Ishikawa (cell line): ENCODE measurements at regions not wholly inside any gene's neighbourhood (a gene's known extent, or its start where the extent isn't known, plus 50 kb on each side); places are given as distances from the start of the nearest gene placed in this dataset.

Experiments
- CEBPB ChIP-seq: IDR thresholded peaks from 2 replicates; pipeline ENCODE4 v1.6.1; 2012
- CREB1 ChIP-seq: IDR thresholded peaks from 2 replicates; pipeline ENCODE4 v1.6.1; 2012; ENCODE audit warnings: low read depth
- EGR1 ChIP-seq: IDR thresholded peaks from 2 replicates; pipeline ENCODE4 v1.6.1; 2012
- EP300 ChIP-seq: IDR thresholded peaks from 2 replicates; pipeline ENCODE4 v1.6.1; 2012; ENCODE audit warnings: borderline replicate concordance
- FOXM1 ChIP-seq: IDR thresholded peaks from 2 replicates; pipeline ENCODE4 v1.6.1; 2012; ENCODE audit warnings: low read depth, borderline replicate concordance
- NFIC ChIP-seq: IDR thresholded peaks from 2 replicates; pipeline ENCODE4 v1.6.1; 2012
- RAD21 ChIP-seq: IDR thresholded peaks from 2 replicates; pipeline ENCODE4 v1.6.1; 2012; ENCODE audit warnings: low read depth
- TAF1 ChIP-seq: IDR thresholded peaks from 2 replicates; pipeline ENCODE4 v1.6.1; 2012; ENCODE audit warnings: low read depth, mild to moderate bottlenecking
- TCF12 ChIP-seq: IDR thresholded peaks from 2 replicates; pipeline ENCODE4 v1.6.1; 2012; ENCODE audit warnings: low read depth
- TEAD4 ChIP-seq: IDR thresholded peaks from 2 replicates; pipeline ENCODE4 v1.6.1; 2012
- YY1 ChIP-seq: IDR thresholded peaks from 2 replicates; pipeline ENCODE4 v1.6.1; 2012; ENCODE audit warnings: low read depth
- ZBTB7A ChIP-seq: IDR thresholded peaks from 2 replicates; pipeline ENCODE4 v1.6.1; 2012; ENCODE audit warnings: low read depth
- TF ChIP-seq, protein P1 (sequence below): IDR thresholded peaks from 2 replicates; pipeline ENCODE4 v1.6.1; 2012; ENCODE audit warnings: low read depth, mild to moderate bottlenecking
- TF ChIP-seq, protein P2 (sequence below): IDR thresholded peaks from 2 replicates; pipeline ENCODE4 v1.6.1; 2012
- TF ChIP-seq, protein P3 (sequence below): IDR thresholded peaks from 2 replicates; pipeline ENCODE4 v1.6.1; 2012

DNA sequence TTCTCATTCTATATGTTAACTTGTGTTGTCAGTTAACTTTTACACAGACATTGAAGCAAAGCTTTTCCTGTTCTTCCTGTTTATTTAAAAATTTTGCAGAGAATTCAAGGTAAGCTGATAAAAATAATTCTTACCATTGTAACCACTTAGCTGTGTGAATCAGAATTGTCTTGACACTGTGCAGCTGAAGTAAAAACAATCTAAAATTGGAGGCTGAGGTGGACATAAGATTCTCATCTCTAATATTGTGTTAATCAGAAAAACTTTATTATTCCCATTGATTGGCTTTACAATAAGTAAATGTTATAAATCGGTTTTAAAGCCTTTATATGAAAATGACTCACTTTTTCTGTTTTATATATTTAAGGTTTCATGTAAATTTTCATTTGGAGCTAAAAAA lies 240.3 kb upstream of the PLEKHG7 start:
- no peak for TF ChIP-seq ZBTB7A
- no peak for TF ChIP-seq TCF12

DNA sequence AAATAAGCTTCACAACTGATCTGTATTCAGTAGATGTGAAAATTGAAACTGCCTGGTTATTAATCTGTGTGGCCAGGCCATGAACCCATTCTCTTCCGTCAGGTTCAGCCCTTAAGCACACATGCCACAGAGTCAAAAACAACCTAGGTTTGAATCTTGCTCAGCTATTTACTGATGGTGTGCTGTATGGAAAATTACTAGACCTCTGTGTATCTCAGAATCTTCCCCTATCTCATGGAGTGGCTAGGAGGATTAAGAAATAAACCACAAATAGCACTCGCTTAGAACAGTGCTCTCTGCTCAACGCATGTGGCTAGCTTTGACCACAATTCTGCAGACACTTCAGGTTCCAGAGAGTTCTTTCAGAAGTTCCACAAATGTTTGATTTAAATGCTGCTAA lies 240.7 kb upstream of the PLEKHG7 start:
- TF ChIP-seq EP300: no peak
- TF ChIP-seq EGR1: no peak
- no peak for TF ChIP-seq FOXM1
- no peak for TF ChIP-seq TAF1
- no peak for TF ChIP-seq CREB1

DNA sequence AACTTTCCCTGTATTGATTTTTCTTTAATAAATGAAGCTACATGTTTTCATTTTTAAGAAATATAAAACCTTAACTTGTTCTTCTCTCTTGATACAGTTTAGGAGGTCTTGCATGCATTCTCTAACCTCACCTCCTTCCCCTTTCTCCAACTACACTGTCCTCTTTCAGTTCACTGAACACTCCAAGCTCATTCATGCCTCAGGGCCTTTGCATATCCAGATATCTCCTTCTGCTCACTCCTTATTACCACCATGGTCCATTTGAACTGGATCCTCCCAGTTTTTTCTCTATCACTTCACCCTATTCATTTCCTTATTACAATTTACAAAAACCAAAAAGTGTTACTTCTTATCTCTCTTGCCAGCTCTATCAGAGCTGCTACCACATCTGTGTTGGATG lies 242.9 kb upstream of the PLEKHG7 start:
- TF ChIP-seq TAF1 (no peak), YY1 (no peak), NFIC (no peak), EP300 (no peak), CREB1 (no peak), CEBPB (no peak), TCF12 (no peak), ZBTB7A (no peak), FOXM1 (no peak), EGR1 (no peak), TEAD4 (no peak), RAD21 (no peak)
- TF ChIP-seq, protein P1, sequence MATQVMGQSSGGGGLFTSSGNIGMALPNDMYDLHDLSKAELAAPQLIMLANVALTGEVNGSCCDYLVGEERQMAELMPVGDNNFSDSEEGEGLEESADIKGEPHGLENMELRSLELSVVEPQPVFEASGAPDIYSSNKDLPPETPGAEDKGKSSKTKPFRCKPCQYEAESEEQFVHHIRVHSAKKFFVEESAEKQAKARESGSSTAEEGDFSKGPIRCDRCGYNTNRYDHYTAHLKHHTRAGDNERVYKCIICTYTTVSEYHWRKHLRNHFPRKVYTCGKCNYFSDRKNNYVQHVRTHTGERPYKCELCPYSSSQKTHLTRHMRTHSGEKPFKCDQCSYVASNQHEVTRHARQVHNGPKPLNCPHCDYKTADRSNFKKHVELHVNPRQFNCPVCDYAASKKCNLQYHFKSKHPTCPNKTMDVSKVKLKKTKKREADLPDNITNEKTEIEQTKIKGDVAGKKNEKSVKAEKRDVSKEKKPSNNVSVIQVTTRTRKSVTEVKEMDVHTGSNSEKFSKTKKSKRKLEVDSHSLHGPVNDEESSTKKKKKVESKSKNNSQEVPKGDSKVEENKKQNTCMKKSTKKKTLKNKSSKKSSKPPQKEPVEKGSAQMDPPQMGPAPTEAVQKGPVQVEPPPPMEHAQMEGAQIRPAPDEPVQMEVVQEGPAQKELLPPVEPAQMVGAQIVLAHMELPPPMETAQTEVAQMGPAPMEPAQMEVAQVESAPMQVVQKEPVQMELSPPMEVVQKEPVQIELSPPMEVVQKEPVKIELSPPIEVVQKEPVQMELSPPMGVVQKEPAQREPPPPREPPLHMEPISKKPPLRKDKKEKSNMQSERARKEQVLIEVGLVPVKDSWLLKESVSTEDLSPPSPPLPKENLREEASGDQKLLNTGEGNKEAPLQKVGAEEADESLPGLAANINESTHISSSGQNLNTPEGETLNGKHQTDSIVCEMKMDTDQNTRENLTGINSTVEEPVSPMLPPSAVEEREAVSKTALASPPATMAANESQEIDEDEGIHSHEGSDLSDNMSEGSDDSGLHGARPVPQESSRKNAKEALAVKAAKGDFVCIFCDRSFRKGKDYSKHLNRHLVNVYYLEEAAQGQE: no peak
- TF ChIP-seq, protein P2, sequence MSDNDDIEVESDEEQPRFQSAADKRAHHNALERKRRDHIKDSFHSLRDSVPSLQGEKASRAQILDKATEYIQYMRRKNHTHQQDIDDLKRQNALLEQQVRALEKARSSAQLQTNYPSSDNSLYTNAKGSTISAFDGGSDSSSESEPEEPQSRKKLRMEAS: no peak
- TF ChIP-seq, protein P3, sequence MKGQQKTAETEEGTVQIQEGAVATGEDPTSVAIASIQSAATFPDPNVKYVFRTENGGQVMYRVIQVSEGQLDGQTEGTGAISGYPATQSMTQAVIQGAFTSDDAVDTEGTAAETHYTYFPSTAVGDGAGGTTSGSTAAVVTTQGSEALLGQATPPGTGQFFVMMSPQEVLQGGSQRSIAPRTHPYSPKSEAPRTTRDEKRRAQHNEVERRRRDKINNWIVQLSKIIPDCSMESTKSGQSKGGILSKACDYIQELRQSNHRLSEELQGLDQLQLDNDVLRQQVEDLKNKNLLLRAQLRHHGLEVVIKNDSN: no peak

DNA sequence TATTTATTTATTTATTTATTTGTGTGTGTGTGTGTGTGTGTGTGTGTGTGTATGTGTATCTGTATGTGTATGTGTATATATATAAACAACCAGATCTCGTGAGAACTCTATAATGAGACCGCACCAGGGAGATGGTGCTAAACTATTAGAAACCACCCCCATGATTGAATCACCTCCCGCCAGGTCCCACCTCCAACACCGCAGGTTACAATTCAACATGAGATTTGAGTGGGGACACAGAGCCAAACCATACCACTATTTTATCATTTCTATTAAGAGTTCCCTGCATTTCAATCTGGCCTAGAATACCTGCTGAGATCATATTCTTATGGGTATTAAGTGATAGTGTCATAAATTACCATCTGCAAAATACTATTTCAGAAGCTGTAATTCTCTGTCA lies 243.8 kb upstream of the PLEKHG7 start:
- TF ChIP-seq ZBTB7A (no peak), EGR1 (no peak), TEAD4 (no peak), TAF1 (no peak), YY1 (no peak)
- TF ChIP-seq, protein P3: no peak

DNA sequence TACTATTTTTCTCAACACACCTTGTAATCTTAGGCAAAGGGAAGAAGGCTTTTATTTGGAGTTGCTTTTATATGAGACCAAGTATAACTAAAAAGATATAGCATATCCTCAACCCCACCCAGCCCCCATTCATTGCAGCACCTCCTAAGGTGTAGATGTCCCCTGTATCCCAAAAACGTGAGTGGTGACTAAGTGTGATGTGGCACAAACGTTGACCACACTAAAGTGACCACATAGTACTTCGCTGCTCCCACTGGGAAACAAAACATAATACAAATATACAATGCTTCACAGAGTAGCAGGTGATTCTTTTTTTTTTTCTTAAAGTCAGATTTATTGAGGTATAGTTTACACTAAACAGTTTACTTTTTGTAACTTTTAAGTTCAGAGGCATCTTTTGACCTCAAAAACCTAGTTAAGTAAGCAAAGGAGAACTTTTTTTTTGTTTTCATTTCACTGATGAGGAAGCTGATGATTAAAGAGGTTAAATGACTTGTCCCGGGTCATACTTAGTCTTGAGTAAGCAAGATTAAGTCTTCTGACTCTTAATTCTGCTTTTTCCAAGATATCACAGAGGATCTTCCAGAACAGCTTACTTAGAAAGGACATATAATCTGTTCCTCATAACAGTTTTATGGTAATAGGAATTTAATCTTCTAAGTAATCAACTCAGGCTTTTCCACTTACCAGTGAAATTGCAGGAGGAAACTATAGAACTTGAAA lies 245.2 kb upstream of the PLEKHG7 start:
- TF ChIP-seq NFIC: no peak
- no peak for TF ChIP-seq CEBPB
- TF ChIP-seq, protein P1: no peak
- TF ChIP-seq ZBTB7A: no peak
- no peak for TF ChIP-seq YY1
- no peak for TF ChIP-seq EP300
- TF ChIP-seq, protein P2: no peak
- no peak for TF ChIP-seq TCF12

DNA sequence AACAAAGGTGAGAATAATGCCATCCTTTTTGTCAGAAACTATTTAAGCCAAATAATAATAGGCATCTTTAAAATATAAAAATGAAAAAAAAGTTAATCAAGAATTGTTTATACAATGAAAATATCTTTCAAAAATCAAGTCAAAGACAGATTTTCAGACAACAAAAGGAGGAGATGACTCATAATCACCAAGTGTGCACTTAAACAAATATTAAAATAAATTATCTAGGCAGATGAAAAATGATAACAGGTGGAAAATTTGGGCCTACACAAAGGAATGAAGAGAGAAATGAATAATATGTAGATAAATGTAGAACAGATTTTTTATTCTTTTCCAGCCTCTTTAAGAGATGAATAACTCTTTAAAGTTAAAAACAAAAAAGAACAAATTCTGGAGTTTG lies 250.0 kb upstream of the PLEKHG7 start:
- TF ChIP-seq RAD21 (no peak), NFIC (no peak), ZBTB7A (no peak), FOXM1 (no peak), CEBPB (no peak), TEAD4 (no peak), EP300 (no peak), EGR1 (no peak), TCF12 (no peak), YY1 (no peak)
- TF ChIP-seq, protein P2: no peak
- TF ChIP-seq, protein P1: no peak
